ENCODE measurements at regions not wholly inside any gene's neighbourhood (a gene's known extent, or its start where the extent isn't known, plus 50 kb on each side); places are given as distances from the start of the nearest gene placed in this dataset.

DNA sequence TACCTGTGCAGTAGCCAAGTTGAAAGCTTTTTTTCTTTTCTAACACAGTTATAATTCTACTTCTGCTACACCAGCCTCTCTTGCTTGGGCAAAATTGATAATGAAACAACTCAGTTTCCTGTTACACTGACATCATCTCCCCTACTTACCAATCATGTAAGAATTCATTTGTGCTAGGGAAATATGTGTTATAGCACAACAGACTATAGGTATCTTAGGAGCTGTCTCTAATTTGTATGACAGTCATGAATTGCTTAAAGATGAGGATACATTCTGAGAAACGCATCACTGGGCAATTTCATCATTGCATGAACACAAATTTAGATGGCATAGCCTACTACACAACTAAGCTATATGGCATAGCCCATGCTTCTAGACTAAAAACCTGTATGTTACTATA lies 246.3 kb upstream of the ANKRD50 start:
- DNase-seq, result no peak
- no peak for ATAC-seq (ENCODE audit: poor library complexity)
- intact Hi-C loops (cut with DNase I), result no loop called here

DNA sequence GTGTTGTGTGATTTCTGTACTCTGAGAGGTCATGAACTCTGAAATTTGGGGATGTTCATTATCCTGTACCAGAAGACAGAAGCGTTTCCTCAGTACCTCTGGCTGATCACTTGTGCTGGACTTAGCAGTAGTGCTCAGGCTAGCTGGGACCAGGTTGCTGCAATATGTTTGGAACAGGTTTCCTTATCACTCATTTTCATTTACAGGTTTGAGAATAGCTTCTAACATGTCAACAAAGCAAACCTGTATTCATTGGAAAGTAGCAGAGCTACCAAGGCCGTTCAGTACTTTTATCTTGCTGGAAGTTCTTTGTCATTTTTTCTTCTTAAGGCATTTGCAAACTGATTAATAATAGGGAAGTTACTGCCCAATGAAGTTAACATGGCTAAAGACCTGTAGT lies 242.9 kb upstream of the ANKRD50 start:
- intact Hi-C loops (cut with DNase I), result no loop called here
- ATAC-seq (ENCODE audit: poor library complexity), result no peak
- no peak for DNase-seq

GRCh38 chr4:124954046-124954445 lies 241.5 kb upstream of the ANKRD50 start:
- no peak for ATAC-seq (ENCODE audit: poor library complexity)
- no peak for DNase-seq
- intact Hi-C loops (cut with DNase I), result no loop called here

DNA sequence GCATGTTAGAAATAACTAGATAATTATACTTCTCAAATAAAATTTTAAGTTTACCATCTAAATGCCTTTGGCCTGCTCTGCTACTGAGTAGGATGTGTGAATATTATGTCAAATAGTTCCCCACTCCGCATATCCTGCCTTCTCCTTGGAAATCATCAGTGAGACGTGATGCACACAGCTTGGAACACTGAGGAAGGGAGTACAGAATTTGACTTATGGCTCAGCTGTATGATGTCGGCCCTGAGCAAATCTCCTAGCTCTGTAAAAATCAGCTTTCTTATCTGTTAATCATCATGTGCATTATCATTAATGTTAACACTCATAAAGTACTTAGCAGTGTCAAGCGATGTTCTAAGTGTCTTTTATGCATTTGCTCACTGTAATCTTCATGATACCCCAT lies 241.0 kb upstream of the ANKRD50 start:
- DNase-seq (no peak), ATAC-seq (ENCODE audit: poor library complexity) (no peak)
- intact Hi-C loops (cut with DNase I), result no loop called here

GRCh38 chr4:124953061-124953460 lies 240.5 kb upstream of the ANKRD50 start:
- ATAC-seq (ENCODE audit: poor library complexity), result no peak
- intact Hi-C loops (cut with DNase I), result no loop called here

GRCh38 chr4:124952601-124953000 lies 240.1 kb upstream of the ANKRD50 start:
- intact Hi-C loops (cut with DNase I), result no loop called here
- no peak for ATAC-seq (ENCODE audit: poor library complexity)
- DNase-seq, result no peak

More at GRCh38 chr4:124953061-124953460, 240.5 kb upstream of the ANKRD50 start:
- no peak for DNase-seq

DNA sequence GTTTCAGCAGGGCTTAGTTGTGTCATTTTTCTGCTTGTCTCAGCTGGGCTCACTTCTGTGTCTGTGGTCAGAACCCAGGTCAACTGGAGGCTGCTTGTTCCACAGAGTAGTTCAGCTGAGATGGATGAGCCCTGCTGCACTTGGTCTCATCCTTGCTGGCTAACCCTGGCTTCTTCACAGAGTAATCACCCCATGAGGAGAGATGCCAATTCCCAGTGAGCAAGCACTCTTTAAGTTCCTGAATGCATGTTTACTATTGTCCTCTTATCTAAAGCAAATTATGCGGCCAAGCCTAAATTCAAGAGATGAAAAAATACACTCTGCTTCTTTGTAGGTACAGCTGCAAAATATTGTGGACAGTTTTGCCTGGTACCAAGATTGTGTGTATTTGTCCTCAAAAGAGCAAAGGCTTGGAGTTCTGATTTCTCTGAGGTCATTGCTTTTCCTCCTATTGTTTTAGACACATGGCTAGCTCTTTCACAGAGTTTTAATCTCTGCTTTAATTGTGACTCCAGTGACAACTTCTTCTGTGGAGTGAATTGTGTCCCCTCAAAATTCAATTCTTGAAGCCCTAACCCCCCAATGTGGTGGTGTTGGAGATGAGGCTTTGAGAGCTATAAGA lies 236.6 kb upstream of the ANKRD50 start:
- DNase-seq, result no peak
- intact Hi-C loops (cut with DNase I), result no loop called here
- no peak for ATAC-seq (ENCODE audit: poor library complexity)

GRCh38 chr4:124947622-124948265 lies 235.2 kb upstream of the ANKRD50 start:
- ATAC-seq (ENCODE audit: poor library complexity) (no peak), DNase-seq (no peak)
- intact Hi-C loops (cut with DNase I), result no loop called here

GRCh38 chr4:124946696-124947095 lies 234.2 kb upstream of the ANKRD50 start:
- intact Hi-C loops (cut with DNase I), result no loop called here
- no peak for ATAC-seq (ENCODE audit: poor library complexity)
- DNase-seq, result no peak

GRCh38 chr4:124945422-124945821 lies 232.9 kb upstream of the ANKRD50 start:
- ATAC-seq (ENCODE audit: poor library complexity) (no peak), DNase-seq (no peak)
- intact Hi-C loops (cut with DNase I), result no loop called here

- ATAC-seq (ENCODE audit: poor library complexity), result no peak
- intact Hi-C loops (cut with DNase I), result no loop called here
- DNase-seq, result no peak
These were observed 231.4 kb upstream of the ANKRD50 start for GRCh38 chr4:124943938-124944337.

DNA sequence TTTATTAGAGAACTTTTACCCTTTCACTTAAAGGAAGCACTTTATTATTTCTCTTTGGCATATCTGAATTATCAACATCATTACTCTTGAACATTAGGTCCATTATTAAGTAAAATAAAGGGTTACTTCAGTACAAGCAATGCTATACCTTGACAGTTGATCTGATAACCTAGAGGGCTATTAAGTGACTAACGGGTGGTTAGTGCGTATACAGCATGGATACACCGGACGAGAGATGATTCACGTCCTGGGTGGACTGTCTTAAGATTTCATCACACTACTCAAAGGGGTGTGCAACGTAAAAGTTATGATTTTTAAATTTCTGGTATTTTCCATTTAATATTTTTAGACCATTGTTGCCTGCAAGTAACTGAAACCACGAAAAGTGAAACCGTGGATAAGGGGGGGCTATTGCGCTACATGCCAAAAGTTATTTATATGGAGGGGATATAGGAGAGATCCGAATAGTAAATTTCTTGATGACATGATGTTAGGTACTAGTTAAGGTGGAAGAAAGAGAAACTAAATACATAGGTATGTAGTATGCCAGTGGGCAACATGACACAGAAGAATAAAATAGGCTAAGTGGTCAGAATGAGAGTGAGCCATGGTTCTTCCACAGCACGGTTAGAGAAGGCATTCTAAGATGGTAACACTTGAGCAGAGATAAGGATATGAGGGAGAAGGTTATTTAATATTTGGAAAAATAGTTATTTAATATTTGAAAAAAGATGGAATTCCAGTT lies 230.8 kb upstream of the ANKRD50 start:
- ATAC-seq (ENCODE audit: poor library complexity) (no peak), DNase-seq (no peak)
- intact Hi-C loops (cut with DNase I), result no loop called here

DNA sequence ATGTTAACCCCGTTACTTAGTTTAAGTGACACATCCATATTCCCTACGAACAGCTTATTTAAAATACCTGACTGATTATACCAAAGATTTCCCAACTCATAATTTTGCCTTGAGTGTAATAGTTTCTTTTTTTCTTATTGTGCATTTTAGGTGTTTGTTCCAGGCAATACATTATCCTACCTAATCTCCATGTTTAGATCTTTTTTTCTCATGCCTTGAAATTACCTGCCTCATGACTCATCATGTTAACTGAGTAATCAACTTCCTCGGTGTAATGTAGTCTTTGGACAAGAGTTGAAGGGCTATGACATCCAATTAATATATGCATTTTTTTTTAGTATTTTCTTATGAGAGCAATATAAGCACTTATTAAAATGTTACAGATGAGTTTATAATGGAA lies 228.7 kb upstream of the ANKRD50 start:
- intact Hi-C loops (cut with DNase I), result no loop called here
- DNase-seq, result no peak
- no peak for ATAC-seq (ENCODE audit: poor library complexity)

GRCh38 chr4:124940387-124940786 lies 227.9 kb upstream of the ANKRD50 start:
- peak; percentile 41 for ATAC-seq (ENCODE audit: poor library complexity)
- intact Hi-C loops (cut with DNase I), result no loop called here
- no peak for DNase-seq

DNA sequence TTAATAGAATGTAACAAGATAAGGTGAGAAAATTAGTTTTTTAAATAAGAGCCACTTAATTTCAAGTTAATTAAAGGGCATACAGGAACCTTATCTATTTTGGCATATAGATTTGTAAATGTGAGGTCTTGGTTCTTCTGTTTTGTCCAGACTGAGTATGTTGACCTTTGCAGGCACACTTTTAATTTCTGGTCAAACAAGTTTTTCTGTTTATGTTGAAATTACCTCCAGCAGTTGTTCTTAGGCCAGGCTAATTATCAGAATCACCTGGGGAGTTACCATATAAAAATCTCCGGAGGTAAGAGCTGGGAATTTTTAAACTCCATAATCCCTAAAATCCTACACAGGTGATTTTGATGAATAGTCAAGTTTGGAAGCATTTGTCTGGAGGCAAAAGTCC lies 227.4 kb upstream of the ANKRD50 start:
- intact Hi-C loops (cut with DNase I), result no loop called here
- DNase-seq (no peak), ATAC-seq (ENCODE audit: poor library complexity) (no peak)

GRCh38 chr4:124938836-124939235 lies 226.3 kb upstream of the ANKRD50 start:
- DNase-seq, result no peak
- intact Hi-C loops (cut with DNase I), result no loop called here
- ATAC-seq (ENCODE audit: poor library complexity), result no peak

GRCh38 chr4:124937993-124938392 lies 225.5 kb upstream of the ANKRD50 start:
- DNase-seq (no peak), ATAC-seq (ENCODE audit: poor library complexity) (no peak)
- intact Hi-C loops (cut with DNase I), result no loop called here

DNA sequence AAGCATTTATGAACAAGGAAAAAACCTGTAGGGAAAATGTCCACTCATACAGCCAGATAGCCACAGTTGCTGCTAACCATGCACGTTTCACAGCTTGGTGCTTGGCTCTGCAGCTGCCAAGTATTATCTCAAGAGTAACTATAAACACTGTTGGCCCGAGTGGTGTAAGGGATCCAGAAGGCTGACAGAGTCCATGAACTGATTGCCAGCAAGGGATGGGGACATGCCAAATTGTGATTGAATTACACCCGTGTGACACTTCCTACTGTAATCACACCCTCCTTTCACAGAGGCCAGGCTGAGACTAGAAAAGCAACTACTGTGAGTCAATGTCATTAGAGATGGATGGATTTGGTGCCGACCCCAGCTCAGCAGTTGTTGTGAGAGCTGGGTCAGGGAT lies 223.9 kb upstream of the ANKRD50 start:
- DNase-seq, result peak; percentile 55
- ATAC-seq (ENCODE audit: poor library complexity), result peak; percentile 97
- intact Hi-C loops (cut with DNase I), result no loop called here

DNA sequence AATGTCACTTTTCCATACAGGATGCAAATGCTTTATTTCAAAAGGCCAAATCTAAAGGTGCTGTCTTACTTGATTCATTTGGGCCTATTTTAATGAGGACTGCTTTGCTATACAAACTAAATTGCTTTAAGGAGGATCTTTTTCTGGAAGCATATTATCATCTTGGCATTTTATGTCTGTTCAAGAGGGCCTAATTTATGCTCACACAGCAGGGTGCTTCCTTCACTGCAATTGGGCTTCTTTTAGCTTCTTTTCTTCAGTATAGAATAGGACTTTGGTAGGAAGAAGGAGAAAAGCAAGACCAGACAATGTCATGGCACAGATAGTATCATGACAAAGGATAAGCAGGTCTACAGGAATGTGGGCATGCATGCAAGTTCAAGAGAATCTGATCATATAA lies 222.4 kb upstream of the ANKRD50 start:
- DNase-seq, result no peak
- ATAC-seq (ENCODE audit: poor library complexity), result no peak
- intact Hi-C loops (cut with DNase I), result no loop called here

DNA sequence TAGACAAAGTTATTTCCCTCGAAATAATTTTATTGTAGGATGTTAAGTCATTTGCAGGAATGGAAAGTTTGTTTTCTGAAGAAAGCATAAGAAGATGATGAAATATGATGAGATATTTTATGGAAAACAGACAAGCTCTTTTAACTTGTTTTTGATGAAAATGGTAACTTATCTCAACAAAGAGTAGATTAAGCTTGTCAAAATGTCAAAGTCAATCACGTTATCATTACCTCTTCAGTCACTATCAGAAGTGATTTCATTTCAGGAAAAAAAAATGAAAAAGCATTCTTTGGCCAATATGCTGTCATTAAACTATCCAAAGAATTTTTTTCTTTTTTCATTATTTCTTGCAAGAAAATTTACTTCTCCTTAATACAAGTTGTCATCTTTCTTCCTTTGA lies 221.0 kb upstream of the ANKRD50 start:
- ATAC-seq (ENCODE audit: poor library complexity), result no peak
- intact Hi-C loops (cut with DNase I), result no loop called here
- no peak for DNase-seq

Data from Right ventricle myocardium superior (tissue), 1 donor.